PC-9 (cell line): ENCODE measurements at regions not wholly inside any gene's neighbourhood (a gene's known extent, or its start where the extent isn't known, plus 50 kb on each side); places are given as distances from the start of the nearest gene placed in this dataset.

Experiments
- EZH2 ChIP-seq: fragments of 200-600 bp; sonication (generic); IDR thresholded peaks from 2 replicates; pipeline ENCODE4 v1.8.0; 2017; ENCODE audit warnings: antibody characterized with exemption, low read depth
- TF ChIP-seq, protein P1 (sequence below): fragments of 200-600 bp; sonication (generic); conservative IDR thresholded peaks from 2 replicates; pipeline ENCODE4 v1.6.1; 2017; ENCODE audit warnings: mixed run types, antibody characterized with exemption, mild to moderate bottlenecking, moderate library complexity

- TF ChIP-seq, protein P1, sequence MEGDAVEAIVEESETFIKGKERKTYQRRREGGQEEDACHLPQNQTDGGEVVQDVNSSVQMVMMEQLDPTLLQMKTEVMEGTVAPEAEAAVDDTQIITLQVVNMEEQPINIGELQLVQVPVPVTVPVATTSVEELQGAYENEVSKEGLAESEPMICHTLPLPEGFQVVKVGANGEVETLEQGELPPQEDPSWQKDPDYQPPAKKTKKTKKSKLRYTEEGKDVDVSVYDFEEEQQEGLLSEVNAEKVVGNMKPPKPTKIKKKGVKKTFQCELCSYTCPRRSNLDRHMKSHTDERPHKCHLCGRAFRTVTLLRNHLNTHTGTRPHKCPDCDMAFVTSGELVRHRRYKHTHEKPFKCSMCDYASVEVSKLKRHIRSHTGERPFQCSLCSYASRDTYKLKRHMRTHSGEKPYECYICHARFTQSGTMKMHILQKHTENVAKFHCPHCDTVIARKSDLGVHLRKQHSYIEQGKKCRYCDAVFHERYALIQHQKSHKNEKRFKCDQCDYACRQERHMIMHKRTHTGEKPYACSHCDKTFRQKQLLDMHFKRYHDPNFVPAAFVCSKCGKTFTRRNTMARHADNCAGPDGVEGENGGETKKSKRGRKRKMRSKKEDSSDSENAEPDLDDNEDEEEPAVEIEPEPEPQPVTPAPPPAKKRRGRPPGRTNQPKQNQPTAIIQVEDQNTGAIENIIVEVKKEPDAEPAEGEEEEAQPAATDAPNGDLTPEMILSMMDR, result no peak
- no peak for TF ChIP-seq EZH2
These were observed 268.1 kb downstream of the LAS1L start for GRCh38 chrX:65266482-65266881.
